ENCODE measurements at regions not wholly inside any gene's neighbourhood (a gene's known extent, or its start where the extent isn't known, plus 50 kb on each side); places are given as distances from the start of the nearest gene placed in this dataset.

DNA sequence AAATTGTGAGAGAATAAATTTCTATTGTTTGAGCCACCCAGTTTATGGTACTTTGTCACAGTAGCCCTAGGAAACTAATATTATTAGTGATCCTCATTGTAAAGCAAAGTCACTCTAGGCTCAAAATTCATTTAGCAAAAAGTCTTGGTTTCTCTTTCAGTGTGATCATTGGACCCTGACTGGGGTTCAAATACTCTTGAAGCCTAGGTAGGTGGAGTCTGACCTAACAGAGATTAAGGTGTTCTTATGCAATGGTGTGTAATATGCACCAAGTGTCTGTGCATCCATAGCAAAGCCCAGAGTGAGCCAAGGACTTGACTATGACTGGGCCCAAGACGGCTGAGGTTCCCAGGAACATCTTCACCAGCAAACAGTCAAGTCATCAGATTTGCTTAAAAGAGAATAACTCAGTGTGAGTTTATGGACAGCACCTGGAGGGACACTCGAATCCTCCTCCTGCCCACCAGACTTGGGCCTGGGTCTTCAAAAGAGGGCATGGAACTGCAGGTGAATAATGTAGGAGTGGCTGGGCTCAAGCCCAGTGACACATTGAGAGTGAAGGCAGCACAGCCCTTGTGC, 51.1 kb upstream of the BCL11A start:
- TF ChIP-seq, protein P1, sequence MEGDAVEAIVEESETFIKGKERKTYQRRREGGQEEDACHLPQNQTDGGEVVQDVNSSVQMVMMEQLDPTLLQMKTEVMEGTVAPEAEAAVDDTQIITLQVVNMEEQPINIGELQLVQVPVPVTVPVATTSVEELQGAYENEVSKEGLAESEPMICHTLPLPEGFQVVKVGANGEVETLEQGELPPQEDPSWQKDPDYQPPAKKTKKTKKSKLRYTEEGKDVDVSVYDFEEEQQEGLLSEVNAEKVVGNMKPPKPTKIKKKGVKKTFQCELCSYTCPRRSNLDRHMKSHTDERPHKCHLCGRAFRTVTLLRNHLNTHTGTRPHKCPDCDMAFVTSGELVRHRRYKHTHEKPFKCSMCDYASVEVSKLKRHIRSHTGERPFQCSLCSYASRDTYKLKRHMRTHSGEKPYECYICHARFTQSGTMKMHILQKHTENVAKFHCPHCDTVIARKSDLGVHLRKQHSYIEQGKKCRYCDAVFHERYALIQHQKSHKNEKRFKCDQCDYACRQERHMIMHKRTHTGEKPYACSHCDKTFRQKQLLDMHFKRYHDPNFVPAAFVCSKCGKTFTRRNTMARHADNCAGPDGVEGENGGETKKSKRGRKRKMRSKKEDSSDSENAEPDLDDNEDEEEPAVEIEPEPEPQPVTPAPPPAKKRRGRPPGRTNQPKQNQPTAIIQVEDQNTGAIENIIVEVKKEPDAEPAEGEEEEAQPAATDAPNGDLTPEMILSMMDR (IDR thresholded peaks at IDR 0.05; ENCODE audit: low read depth, low read length) = no peak
- TF ChIP-seq EZH2phosphoT487 (IDR thresholded peaks at IDR 0.05; ENCODE audit: low read depth) = no peak
